ENCODE measurements at regions not wholly inside any gene's neighbourhood (a gene's known extent, or its start where the extent isn't known, plus 50 kb on each side); places are given as distances from the start of the nearest gene placed in this dataset.
"Not testable (repeated sequence)": the region's sequence is repeated elsewhere in the genome, so short reads cannot be mapped to it uniquely, and the experiment has no call there.

DNA sequence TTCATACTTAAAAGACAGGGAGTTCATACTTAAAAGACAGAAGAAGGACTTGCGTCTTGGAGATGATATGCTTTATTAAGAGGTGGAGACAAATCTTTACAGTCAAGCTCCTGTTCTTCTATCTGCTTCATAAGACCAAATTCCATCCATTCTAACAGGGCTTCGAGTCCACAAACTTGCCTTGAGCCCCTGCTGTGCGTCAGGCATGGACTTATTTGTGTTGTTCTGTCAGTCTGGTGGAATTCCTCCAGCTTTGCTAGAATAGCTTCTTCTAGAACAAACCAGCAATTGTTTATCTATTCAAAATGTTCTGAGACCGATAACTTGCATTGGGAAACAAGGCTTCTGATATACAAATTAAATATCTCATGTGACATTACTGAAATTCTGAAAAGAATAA, 73.9 kb upstream of the SOX11 start:
- Histone ChIP-seq H3K4me2 (ENCODE audit: low read depth, low read length, poor library complexity, severe bottlenecking) (no peak overlapping the region), H3F3A (ENCODE audit: low read depth) (no peaks in the 10 kb centered on the region)
- no peak for TF ChIP-seq CTCF (conservative IDR thresholded peaks at IDR 0.05; ENCODE audit: low read length)
- no peak for TF ChIP-seq EZH2phosphoT487 (IDR thresholded peaks at IDR 0.05; ENCODE audit: borderline replicate concordance)

DNA sequence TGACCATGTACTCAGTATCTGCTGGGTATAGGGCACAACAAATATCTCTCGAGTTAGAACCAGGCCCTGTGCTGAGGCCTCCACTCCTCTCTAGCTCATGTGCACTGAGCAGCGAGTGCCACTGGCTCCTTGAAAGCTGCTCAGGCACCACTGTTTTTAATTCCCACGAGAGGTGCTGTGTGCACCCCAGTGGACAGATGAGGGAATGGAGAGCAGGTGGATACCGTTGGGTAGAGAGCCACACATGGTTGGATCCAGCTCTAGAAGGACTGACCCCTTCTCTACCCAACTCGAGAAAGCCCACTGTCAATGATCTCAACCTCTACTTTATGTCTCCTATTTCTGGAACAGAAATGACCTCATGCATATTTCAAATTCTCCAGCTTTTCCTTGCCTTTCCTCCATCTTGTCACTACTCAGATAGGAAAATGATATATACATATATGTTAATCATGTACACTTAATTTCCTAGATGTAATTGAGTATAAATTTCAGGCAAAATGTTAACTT, 66.6 kb upstream of the SOX11 start:
- not testable (repeated sequence) for H3K4me1 ChIP-seq (ENCODE audit: insufficient read depth, low read length, poor library complexity, severe bottlenecking); H3K4me3 ChIP-seq (ENCODE audit: low read length, poor library complexity, severe bottlenecking); H4K20me1 ChIP-seq (ENCODE audit: insufficient read depth, low read length, poor library complexity, severe bottlenecking); H3K9me2 ChIP-seq (replicated peaks; ENCODE audit: low read depth, low read length); H3K4me2 ChIP-seq (ENCODE audit: low read depth, low read length, poor library complexity, severe bottlenecking); H3K9me3 ChIP-seq (ENCODE audit: insufficient read depth, low read depth, low read length); H3K79me2 ChIP-seq (ENCODE audit: insufficient read depth, low read length); H2AFZ ChIP-seq (ENCODE audit: low read length); H3F3A ChIP-seq (ENCODE audit: low read depth); H3K36me3 ChIP-seq (ENCODE audit: insufficient read depth, low read length); H3K27me3 ChIP-seq (ENCODE audit: insufficient read depth, low read length, poor library complexity, severe bottlenecking); H3K9ac ChIP-seq (ENCODE audit: low read depth, low read length, poor library complexity, severe bottlenecking)

More for the DNA sequence above, 73.9 kb upstream of the SOX11 start:
- Histone ChIP-seq H3K9me2 (replicated peaks; ENCODE audit: low read depth, low read length) (no peaks in the 10 kb centered on the region), H3K4me1 (ENCODE audit: insufficient read depth, low read length, poor library complexity, severe bottlenecking) (no peaks in the 10 kb centered on the region), H3K9me3 (ENCODE audit: insufficient read depth, low read depth, low read length) (no peaks in the 10 kb centered on the region; the same call in 1 of the 2 replicates), H2AFZ (ENCODE audit: low read length) (no peak overlapping the region), H3K9ac (ENCODE audit: low read depth, low read length, poor library complexity, severe bottlenecking) (no peak overlapping the region), H3K4me3 (ENCODE audit: low read length, poor library complexity, severe bottlenecking) (no peak overlapping the region), H3K36me3 (ENCODE audit: insufficient read depth, low read length) (no peaks in the 10 kb centered on the region), H3K79me2 (ENCODE audit: insufficient read depth, low read length) (no peaks in the 10 kb centered on the region), H3K27me3 (ENCODE audit: insufficient read depth, low read length, poor library complexity, severe bottlenecking) (no peaks in the 10 kb centered on the region), H4K20me1 (ENCODE audit: insufficient read depth, low read length, poor library complexity, severe bottlenecking) (no peaks in the 10 kb centered on the region)

DNA sequence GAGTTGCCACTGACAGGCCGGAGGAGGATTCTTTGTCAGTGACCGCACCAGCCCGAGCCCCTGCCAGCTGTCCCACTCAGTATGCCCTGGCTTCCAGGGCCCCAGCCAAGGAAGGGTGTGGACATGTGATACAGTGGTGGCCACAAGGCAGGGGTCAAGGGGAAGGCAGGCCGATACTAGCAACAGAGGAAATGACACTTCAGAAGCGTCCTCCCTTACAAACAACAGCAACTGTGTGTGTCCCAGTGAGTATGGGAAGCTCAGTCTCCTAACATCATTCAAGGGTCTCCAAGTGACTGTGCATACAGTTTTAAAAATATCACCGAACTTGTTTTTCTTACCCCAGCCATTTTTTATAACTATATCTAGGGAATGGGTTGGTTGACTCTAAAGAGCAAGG, 63.7 kb upstream of the SOX11 start:
- H3K9ac ChIP-seq (ENCODE audit: low read depth, low read length, poor library complexity, severe bottlenecking); H2AFZ ChIP-seq (ENCODE audit: low read length); H3K4me3 ChIP-seq (ENCODE audit: low read length, poor library complexity, severe bottlenecking); H3K36me3 ChIP-seq (ENCODE audit: insufficient read depth, low read length); H3K9me2 ChIP-seq (replicated peaks; ENCODE audit: low read depth, low read length); H3F3A ChIP-seq (ENCODE audit: low read depth); H3K9me3 ChIP-seq (ENCODE audit: insufficient read depth, low read depth, low read length); H3K79me2 ChIP-seq (ENCODE audit: insufficient read depth, low read length); H3K4me1 ChIP-seq (ENCODE audit: insufficient read depth, low read length, poor library complexity, severe bottlenecking); H4K20me1 ChIP-seq (ENCODE audit: insufficient read depth, low read length, poor library complexity, severe bottlenecking); H3K27me3 ChIP-seq (ENCODE audit: insufficient read depth, low read length, poor library complexity, severe bottlenecking); H3K4me2 ChIP-seq (ENCODE audit: low read depth, low read length, poor library complexity, severe bottlenecking): not testable (repeated sequence)

- H3K4me1 ChIP-seq (ENCODE audit: insufficient read depth, low read length, poor library complexity, severe bottlenecking); H3K9me3 ChIP-seq (ENCODE audit: insufficient read depth, low read depth, low read length); H3K4me2 ChIP-seq (ENCODE audit: low read depth, low read length, poor library complexity, severe bottlenecking); H3K79me2 ChIP-seq (ENCODE audit: insufficient read depth, low read length); H3K27me3 ChIP-seq (ENCODE audit: insufficient read depth, low read length, poor library complexity, severe bottlenecking); H3K9me2 ChIP-seq (replicated peaks; ENCODE audit: low read depth, low read length); H3K36me3 ChIP-seq (ENCODE audit: insufficient read depth, low read length); H3K9ac ChIP-seq (ENCODE audit: low read depth, low read length, poor library complexity, severe bottlenecking); H3K4me3 ChIP-seq (ENCODE audit: low read length, poor library complexity, severe bottlenecking); H2AFZ ChIP-seq (ENCODE audit: low read length); H3F3A ChIP-seq (ENCODE audit: low read depth); H4K20me1 ChIP-seq (ENCODE audit: insufficient read depth, low read length, poor library complexity, severe bottlenecking): not testable (repeated sequence)
Observed at GRCh38 chr2:5629510-5629909, 62.7 kb upstream of the SOX11 start.

DNA sequence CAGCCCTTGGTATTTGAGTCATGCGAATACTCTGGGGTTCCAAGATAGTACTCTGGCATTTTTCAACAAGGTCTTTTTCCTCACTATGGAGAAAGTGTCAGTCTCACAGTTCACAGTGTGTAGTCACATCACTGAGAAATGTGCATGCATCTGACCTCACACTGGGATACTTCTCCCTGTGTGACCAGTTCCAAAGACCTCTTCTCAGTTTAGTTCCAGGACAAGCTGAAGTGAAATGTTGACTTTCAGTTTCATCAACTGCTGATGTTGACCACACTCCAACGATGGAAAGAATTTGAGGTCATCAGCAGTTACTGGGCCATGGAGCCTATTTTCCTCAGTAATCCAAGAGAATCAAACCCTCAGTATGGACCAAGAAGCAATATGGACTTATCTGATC, 55.1 kb upstream of the SOX11 start:
- not testable (repeated sequence) for H2AFZ ChIP-seq (ENCODE audit: low read length); H3K9ac ChIP-seq (ENCODE audit: low read depth, low read length, poor library complexity, severe bottlenecking); H3K4me1 ChIP-seq (ENCODE audit: insufficient read depth, low read length, poor library complexity, severe bottlenecking); H3K4me2 ChIP-seq (ENCODE audit: low read depth, low read length, poor library complexity, severe bottlenecking); H3K36me3 ChIP-seq (ENCODE audit: insufficient read depth, low read length); H3K27me3 ChIP-seq (ENCODE audit: insufficient read depth, low read length, poor library complexity, severe bottlenecking); H4K20me1 ChIP-seq (ENCODE audit: insufficient read depth, low read length, poor library complexity, severe bottlenecking); H3K9me2 ChIP-seq (replicated peaks; ENCODE audit: low read depth, low read length); H3K4me3 ChIP-seq (ENCODE audit: low read length, poor library complexity, severe bottlenecking); H3K79me2 ChIP-seq (ENCODE audit: insufficient read depth, low read length); H3F3A ChIP-seq (ENCODE audit: low read depth); H3K9me3 ChIP-seq (ENCODE audit: insufficient read depth, low read depth, low read length)
